NCI-H1092 (cell line): ENCODE measurements at regions not wholly inside any gene's neighbourhood (a gene's known extent, or its start where the extent isn't known, plus 50 kb on each side); places are given as distances from the start of the nearest gene placed in this dataset.

Source experiments
- DNase-seq: peaks from one replicate; lab custom pipeline; 2025; lab: John Stamatoyannopoulos, UW

GRCh38 chr11:133720951-133721350 is 124.4 kb downstream of the SPATA19 start:
- no peak for DNase-seq

GRCh38 chr11:133719532-133720235 is 125.6 kb downstream of the SPATA19 start:
- DNase-seq, result no peak

GRCh38 chr11:133718831-133719230 is 126.5 kb downstream of the SPATA19 start:
- DNase-seq, result no peak

- DNase-seq, result no peak
Observed at GRCh38 chr11:133718238-133718637, 127.1 kb downstream of the SPATA19 start.

DNA sequence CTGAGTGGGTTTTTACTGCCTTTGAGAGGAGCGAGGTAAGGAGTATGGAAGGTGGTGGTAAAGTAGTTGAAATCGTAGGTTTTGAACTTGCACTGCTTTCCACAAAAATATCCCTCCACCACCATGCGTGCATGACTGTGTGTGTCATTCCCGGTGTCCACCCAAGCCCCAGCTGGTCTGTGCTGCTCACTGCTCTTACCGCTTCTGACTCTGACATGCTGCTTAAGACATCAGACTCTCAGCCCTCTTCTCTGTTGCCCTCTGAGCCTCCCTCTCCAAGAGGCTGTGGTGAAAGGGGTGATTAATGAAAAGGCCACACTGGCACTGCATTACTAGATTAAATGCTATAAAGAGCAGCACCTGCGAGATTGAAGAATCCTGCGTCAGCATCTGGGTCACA is 128.7 kb downstream of the SPATA19 start:
- no peak for DNase-seq

DNA sequence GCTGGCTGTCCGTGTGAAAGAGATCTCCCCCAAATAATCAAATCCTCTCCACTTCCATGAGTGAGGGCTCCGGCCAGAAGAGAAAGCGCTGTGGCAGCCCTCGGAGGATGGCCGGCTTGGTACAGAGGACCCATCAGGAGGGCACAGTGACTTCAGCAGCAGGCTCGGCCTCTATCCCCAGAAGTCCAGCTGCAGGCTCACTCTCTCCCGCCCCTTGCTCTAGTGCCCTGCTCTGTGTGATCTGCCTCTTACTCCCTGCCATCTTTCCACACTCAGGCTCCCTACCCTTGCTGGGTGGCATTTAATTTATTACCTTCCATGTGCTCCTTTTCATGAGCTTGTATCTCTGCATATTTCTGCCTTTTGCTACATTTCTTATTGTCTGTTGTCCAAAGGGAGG is 129.7 kb downstream of the SPATA19 start:
- no peak for DNase-seq

DNA sequence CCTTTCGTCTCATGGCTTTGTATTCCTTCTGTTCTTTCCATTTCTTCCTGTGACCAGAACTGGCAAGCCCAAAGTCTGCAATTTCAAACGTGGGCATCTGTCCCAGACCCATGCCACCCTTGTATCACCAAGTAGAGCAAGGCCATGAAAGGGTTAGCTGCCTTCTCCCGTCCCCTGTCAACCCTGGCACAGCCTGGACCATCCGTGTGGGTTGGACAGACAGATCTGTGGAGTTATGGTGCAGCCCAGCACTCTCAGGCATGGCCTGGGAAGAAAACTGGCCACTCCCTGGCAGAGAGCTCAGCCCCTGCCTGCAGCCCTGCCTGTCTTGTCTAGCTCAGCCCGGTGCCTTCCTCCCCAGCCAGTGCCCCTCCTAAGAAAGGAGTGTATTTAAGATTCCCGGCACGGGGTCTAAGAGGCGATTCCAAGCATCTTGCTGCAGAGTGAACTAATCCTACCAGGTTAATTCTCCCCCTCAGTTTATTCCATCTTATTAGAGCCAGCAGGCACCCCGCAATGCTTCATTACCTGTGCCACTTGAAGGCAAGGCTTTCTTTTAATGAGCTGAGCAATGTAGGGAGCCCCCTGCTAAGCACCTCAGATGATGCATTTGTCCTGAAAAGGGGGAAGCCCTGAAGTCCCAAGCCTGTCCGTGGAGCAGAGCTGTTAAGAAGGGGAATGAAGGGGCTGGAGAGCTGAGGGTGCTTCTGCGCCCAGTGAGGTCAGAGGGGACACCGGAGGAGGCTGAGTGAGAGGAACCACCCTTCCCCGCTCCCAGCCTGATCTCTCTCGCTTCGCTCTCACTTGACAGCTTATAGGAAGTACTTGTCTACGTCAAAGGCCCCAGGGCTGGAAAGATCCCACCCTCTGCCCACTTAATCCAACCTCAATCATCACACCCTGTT is 130.6 kb downstream of the SPATA19 start:
- DNase-seq, result no peak

DNA sequence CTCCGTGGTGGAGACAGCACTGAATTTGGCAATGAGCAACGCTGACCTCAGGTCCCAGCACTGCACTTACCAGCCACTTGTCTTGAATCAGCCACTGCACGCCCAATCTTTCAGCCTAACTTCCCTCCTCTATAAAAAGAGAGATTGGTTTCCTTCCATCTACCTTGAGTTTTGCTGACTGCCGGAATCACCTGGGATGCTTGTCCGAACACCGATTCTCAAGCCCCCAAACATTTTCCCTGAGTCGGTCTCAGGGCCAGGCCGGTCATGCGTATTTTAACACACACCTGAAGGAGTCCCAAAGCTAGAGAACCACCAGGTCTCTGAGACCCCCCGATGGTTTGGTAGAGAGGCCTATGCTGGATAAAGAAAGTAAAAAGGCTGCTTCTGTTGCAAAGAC is 131.5 kb downstream of the SPATA19 start:
- DNase-seq, result no peak

GRCh38 chr11:133713406-133713805 is 131.9 kb downstream of the SPATA19 start:
- DNase-seq, result no peak

DNA sequence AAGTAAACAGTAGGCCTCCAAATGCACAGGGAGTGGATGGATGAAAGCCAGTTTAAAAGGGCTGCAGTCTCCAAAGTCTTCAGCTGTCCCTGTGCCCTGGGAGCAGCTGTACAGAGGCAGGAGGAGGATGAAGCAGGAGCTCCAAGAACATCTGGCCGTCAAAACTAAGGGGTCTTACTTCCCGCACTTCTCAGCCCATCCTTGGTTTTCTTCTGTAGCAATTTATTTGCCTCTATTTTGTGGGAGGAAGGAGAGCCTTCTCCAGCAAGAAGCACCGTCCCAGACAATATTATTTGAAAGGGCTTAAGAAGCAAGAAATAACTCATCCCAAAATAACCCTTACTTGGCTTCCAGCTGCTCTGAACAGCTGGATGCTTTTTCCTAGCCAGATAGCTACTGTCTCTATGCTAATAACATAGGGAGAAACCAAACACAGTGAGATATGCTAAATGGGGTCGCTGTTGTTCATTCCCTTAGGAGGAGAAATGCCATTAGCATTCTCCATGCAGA is 133.2 kb downstream of the SPATA19 start:
- no peak for DNase-seq

DNA sequence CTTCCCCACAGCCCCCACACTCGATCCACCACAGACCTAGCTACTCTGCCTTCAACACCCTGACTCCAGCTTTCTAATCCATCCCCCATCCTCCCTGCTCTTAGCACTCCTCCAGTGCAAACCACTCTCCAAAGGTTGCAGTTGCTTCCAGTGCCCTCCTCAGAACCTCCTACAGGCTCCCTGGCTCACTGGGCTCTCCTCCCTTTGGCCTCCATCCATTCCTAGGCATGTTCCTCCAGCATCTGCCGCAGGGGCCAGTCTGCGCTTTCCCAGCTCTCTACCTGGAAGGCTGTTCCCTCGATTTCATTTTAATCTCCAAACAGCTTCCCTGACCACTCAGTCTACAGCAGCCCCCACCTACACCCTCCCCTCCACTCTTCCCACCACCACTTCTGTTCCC is 133.8 kb downstream of the SPATA19 start:
- no peak for DNase-seq

GRCh38 chr11:133710681-133711240 is 134.6 kb downstream of the SPATA19 start:
- no peak for DNase-seq

- DNase-seq, result no peak
Observed at GRCh38 chr11:133710241-133710640, 135.1 kb downstream of the SPATA19 start.

- no peak for DNase-seq
Observed at GRCh38 chr11:133708547-133709051, 136.7 kb downstream of the SPATA19 start.

- no peak for DNase-seq
Observed at GRCh38 chr11:133706925-133707794, 138.2 kb downstream of the SPATA19 start.

- DNase-seq, result no peak
Observed at GRCh38 chr11:133705873-133706272, 139.4 kb downstream of the SPATA19 start.

- no peak for DNase-seq
Observed at GRCh38 chr11:133705074-133705648, 140.2 kb downstream of the SPATA19 start.

DNA sequence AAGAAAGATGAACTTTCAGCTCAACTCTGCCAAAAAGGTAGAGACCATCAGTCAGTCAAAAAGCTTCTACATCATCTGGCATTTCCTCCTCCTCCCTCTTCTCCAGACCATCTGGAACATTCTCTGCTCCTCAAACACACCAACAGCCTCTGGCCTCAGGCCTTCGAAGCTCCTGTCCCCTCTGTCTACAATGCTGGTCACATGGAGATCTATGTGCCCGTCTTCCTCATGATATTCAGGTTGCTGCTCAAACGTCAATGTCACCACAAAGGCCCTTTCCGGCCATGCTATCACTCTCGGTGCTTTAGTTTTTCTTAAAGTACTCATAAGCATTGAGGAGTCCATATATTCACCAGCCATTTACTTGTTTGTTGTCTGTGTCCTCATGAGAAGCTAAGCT is 146.2 kb downstream of the SPATA19 start:
- DNase-seq, result no peak

GRCh38 chr11:133698654-133699053 is 146.7 kb downstream of the SPATA19 start:
- DNase-seq, result no peak

- DNase-seq, result no peak
Observed at GRCh38 chr11:133697603-133698180, 147.6 kb downstream of the SPATA19 start.

GRCh38 chr11:133697161-133697560 is 148.2 kb downstream of the SPATA19 start:
- DNase-seq, result peak; percentile 64
